GM18907 (cell line): ENCODE measurements at regions not wholly inside any gene's neighbourhood (a gene's known extent, or its start where the extent isn't known, plus 50 kb on each side); places are given as distances from the start of the nearest gene placed in this dataset.

Experiments
- ATAC-seq: cut with Tn5 transposase; IDR thresholded peaks from one replicate; pipeline ENCODE4 v1.9.1; 2021; ENCODE audit warnings: mild to moderate bottlenecking, moderate library complexity; ENCODE audit not compliant: unreplicated experiment

- ATAC-seq: no peak
Observed at GRCh38 chr2:163200741-163201140, 362.2 kb upstream of the KCNH7 start.

GRCh38 chr2:163198972-163199371 lies 360.4 kb upstream of the KCNH7 start:
- ATAC-seq: no peak

GRCh38 chr2:163198007-163198406 lies 359.4 kb upstream of the KCNH7 start:
- no peak for ATAC-seq

GRCh38 chr2:163191372-163191771 lies 352.8 kb upstream of the KCNH7 start:
- no peak for ATAC-seq

- ATAC-seq: no peak
Observed at GRCh38 chr2:163187995-163188655, 349.6 kb upstream of the KCNH7 start.

GRCh38 chr2:163187119-163187518 lies 348.6 kb upstream of the KCNH7 start:
- no peak for ATAC-seq

GRCh38 chr2:163185160-163185559 lies 346.6 kb upstream of the KCNH7 start:
- ATAC-seq: no peak

- no peak for ATAC-seq
Observed at GRCh38 chr2:163182764-163183354, 344.3 kb upstream of the KCNH7 start.

- ATAC-seq: no peak
Observed at GRCh38 chr2:163177592-163177991, 339.0 kb upstream of the KCNH7 start.

GRCh38 chr2:163175294-163175693 lies 336.7 kb upstream of the KCNH7 start:
- ATAC-seq: no peak

- ATAC-seq: no peak
Observed at GRCh38 chr2:163173591-163173990, 335.0 kb upstream of the KCNH7 start.

- ATAC-seq: no peak
Observed at GRCh38 chr2:163171786-163172530, 333.4 kb upstream of the KCNH7 start.

GRCh38 chr2:163157891-163158496 lies 319.4 kb upstream of the KCNH7 start:
- no peak for ATAC-seq

- ATAC-seq: no peak
Observed at GRCh38 chr2:163157411-163157810, 318.8 kb upstream of the KCNH7 start.

- ATAC-seq: no peak
Observed at GRCh38 chr2:163155925-163156324, 317.4 kb upstream of the KCNH7 start.

- peak; percentile 86 for ATAC-seq
Observed at GRCh38 chr2:163155279-163155883, 316.8 kb upstream of the KCNH7 start.

GRCh38 chr2:163142618-163143017 lies 304.1 kb upstream of the KCNH7 start:
- ATAC-seq: no peak

GRCh38 chr2:163138947-163139346 lies 300.4 kb upstream of the KCNH7 start:
- no peak for ATAC-seq

- no peak for ATAC-seq
Observed at GRCh38 chr2:163135256-163135655, 296.7 kb upstream of the KCNH7 start.

- no peak for ATAC-seq
Observed at GRCh38 chr2:163133602-163134001, 295.0 kb upstream of the KCNH7 start.

GRCh38 chr2:163132850-163133249 lies 294.3 kb upstream of the KCNH7 start:
- ATAC-seq: peak; percentile 60
